ENCODE measurements at regions not wholly inside any gene's neighbourhood (a gene's known extent, or its start where the extent isn't known, plus 50 kb on each side); places are given as distances from the start of the nearest gene placed in this dataset.

DNA sequence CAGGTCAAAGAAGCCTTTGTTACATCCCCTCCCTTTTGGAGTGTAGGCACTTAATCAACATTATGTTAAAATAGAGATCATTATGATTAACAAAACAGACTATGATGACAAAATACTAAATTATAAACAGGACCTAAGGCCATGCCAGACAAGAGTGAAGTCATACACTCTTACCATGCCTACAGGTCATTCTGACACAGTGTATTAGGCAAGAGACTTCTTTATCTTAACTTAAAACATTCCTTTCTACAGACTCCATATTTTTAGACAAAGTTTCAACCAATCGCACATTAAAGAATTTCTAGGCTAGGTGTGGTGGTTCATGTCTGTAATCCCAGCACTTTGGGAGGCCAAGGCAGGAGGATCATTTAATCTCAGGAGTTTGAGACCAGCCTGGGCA, 128.6 kb upstream of the SLC34A2 start:
- H3K4me1 ChIP-seq (ENCODE audit: control insufficient read depth, insufficient read depth, low read length, poor library complexity, severe bottlenecking): no peaks in the 10 kb centered on the region
- WGBS, 2 experiments (ENCODE audit: insufficient coverage in 2 of 2): no CpG with 5 or more reads among the region's 1 CpG
- H3K9me3 ChIP-seq (ENCODE audit: control insufficient read depth, low read length): no peaks in the 10 kb centered on the region
- no peaks in the 10 kb centered on the region for H3K36me3 ChIP-seq (ENCODE audit: control insufficient read depth, insufficient read depth, low read length)
- H3K4me3 ChIP-seq (ENCODE audit: extremely low read depth, insufficient read depth, low read length, poor library complexity, severe bottlenecking): no peak overlapping the region
- H3K27ac ChIP-seq (ENCODE audit: low read depth, low read length, severe bottlenecking): no peak overlapping the region

DNA sequence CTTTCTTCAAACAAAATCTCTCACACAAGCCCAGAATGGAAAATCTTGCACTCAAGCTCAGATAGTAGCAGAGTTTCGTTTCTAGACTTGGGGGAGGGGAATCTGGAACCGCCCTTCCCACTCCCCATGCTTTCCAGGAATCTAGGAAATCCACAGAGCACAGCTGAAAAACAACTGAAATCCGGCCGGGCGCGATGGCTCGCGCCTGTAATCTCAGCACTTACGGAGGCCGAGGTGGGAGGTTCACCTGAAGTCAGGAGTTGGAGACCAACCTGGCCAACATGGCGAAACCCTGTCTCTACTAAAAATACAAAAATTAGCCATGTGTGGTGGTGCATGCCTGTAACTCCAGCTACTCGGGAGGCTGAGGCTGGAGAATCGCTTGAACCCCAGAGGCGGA, 127.3 kb upstream of the SLC34A2 start:
- Histone ChIP-seq H3K4me3 (ENCODE audit: extremely low read depth, insufficient read depth, low read length, poor library complexity, severe bottlenecking) (no peak overlapping the region), H3K36me3 (ENCODE audit: control insufficient read depth, insufficient read depth, low read length) (no peaks in the 10 kb centered on the region), H3K9me3 (ENCODE audit: control insufficient read depth, low read length) (no peaks in the 10 kb centered on the region), H3K27ac (ENCODE audit: low read depth, low read length, severe bottlenecking) (no peak overlapping the region), H3K4me1 (ENCODE audit: control insufficient read depth, insufficient read depth, low read length, poor library complexity, severe bottlenecking) (no peaks in the 10 kb centered on the region)
- 89 to 92% methylated on average over 7 to 14 of the region's 14 CpGs for WGBS, 2 experiments (ENCODE audit: insufficient coverage in 2 of 2)

DNA sequence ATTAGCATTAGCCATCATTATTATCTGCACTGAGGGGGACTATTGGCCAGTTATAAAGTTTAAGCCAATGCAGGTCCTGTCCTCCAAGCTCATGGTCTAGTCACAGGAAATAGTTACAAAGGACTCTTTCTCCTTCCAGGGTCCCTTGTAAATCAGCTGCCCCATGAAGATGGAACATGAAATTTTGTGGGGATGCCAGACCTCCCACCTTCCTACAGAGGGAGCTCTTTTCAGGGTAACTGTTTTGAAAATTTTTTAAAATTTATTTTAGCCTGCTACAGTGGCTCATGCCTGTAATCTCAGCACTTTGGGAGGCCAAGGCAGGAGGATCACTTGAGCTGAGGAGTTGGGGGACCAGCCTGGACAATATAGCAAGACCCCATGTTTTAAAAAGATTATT, 124.4 kb upstream of the SLC34A2 start:
- Histone ChIP-seq H3K4me3 (ENCODE audit: extremely low read depth, insufficient read depth, low read length, poor library complexity, severe bottlenecking) (no peak overlapping the region), H3K27ac (ENCODE audit: low read depth, low read length, severe bottlenecking) (no peak overlapping the region), H3K4me1 (ENCODE audit: control insufficient read depth, insufficient read depth, low read length, poor library complexity, severe bottlenecking) (peaks cover 7% of the 10 kb centered on the region), H3K36me3 (ENCODE audit: control insufficient read depth, insufficient read depth, low read length) (no peaks in the 10 kb centered on the region), H3K9me3 (ENCODE audit: control insufficient read depth, low read length) (no peaks in the 10 kb centered on the region)

DNA sequence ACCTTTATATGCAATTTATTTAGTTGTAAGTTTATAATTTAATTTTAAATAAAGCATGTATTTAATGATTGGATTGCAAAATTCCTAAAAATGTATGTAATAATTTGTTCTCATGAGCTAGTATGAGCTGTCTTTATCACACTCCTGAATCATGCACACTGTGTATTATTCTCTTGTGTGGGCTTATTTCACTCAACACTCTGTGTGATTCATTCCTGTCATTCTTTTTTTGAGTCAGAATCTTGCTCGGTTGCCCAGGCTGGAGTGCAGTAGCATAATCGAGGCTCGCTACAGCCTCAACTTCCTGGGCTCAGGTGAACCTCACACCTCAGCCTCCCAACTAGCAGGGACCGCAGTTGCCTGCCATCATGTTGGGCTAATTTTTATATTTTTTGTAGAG, 123.1 kb upstream of the SLC34A2 start:
- Histone ChIP-seq H3K4me1 (ENCODE audit: control insufficient read depth, insufficient read depth, low read length, poor library complexity, severe bottlenecking) (peaks cover 10% of the 10 kb centered on the region), H3K36me3 (ENCODE audit: control insufficient read depth, insufficient read depth, low read length) (no peaks in the 10 kb centered on the region), H3K27ac (ENCODE audit: low read depth, low read length, severe bottlenecking) (no peak overlapping the region), H3K4me3 (ENCODE audit: extremely low read depth, insufficient read depth, low read length, poor library complexity, severe bottlenecking) (no peak overlapping the region), H3K9me3 (ENCODE audit: control insufficient read depth, low read length) (no peaks in the 10 kb centered on the region)
- 86 to 88% methylated on average over 3 to 4 of the region's 4 CpGs for WGBS, 2 experiments (ENCODE audit: insufficient coverage in 2 of 2)

DNA sequence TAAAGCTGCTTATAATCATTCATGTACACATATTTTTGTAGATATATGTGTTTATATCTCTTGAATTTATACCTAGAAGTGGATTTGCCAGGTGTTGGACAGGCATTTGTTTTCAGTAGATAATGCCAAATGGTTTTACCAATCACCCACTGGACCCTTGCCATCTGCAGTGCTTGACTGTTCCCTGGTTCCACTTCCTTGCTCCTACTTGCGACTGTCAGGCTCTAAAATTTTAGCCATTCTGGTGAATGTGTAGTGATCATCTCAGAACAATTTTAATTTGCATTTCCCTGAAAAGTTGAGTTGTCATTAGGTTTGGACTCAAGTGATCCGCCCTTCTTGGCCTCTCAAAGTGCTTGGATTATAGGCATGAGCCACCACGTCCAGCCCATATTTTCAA, 122.4 kb upstream of the SLC34A2 start:
- H3K27ac ChIP-seq (ENCODE audit: low read depth, low read length, severe bottlenecking): no peak overlapping the region
- H3K9me3 ChIP-seq (ENCODE audit: control insufficient read depth, low read length): no peaks in the 10 kb centered on the region
- no peak overlapping the region for H3K4me3 ChIP-seq (ENCODE audit: extremely low read depth, insufficient read depth, low read length, poor library complexity, severe bottlenecking)
- H3K4me1 ChIP-seq (ENCODE audit: control insufficient read depth, insufficient read depth, low read length, poor library complexity, severe bottlenecking): peaks cover 10% of the 10 kb centered on the region
- no peaks in the 10 kb centered on the region for H3K36me3 ChIP-seq (ENCODE audit: control insufficient read depth, insufficient read depth, low read length)
- no CpG with 5 or more reads among the region's 3 CpGs for WGBS, 2 experiments (ENCODE audit: insufficient coverage in 2 of 2)

DNA sequence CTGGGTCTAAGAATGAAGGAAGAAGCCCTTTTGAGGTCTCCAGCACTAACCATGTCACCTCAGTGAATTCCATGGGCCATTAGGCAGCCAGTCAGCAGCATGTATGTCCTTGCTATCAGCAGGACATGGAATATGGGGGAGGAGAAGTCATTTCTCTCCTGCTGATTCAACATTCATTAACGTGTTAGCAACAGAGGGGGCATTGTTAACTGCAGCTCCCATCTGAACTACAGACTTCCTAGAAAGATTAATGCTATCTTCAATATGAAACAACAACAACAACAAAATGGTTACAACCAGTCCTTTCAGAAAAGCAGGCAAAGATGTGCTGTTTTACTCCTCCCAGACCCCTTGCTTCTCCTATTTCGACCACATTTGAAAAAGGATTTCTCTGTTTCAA, 120.4 kb upstream of the SLC34A2 start:
- H3K9me3 ChIP-seq (ENCODE audit: control insufficient read depth, low read length): no peaks in the 10 kb centered on the region
- no peaks in the 10 kb centered on the region for H3K36me3 ChIP-seq (ENCODE audit: control insufficient read depth, insufficient read depth, low read length)
- 22 to 50% methylated on average over 1 to 2 of the region's 2 CpGs for WGBS, 2 experiments (ENCODE audit: insufficient coverage in 2 of 2)
- peak overlapping the region; percentile 50 for H3K27ac ChIP-seq (ENCODE audit: low read depth, low read length, severe bottlenecking)
- no peak overlapping the region for H3K4me3 ChIP-seq (ENCODE audit: extremely low read depth, insufficient read depth, low read length, poor library complexity, severe bottlenecking)
- peaks cover 10% of the 10 kb centered on the region for H3K4me1 ChIP-seq (ENCODE audit: control insufficient read depth, insufficient read depth, low read length, poor library complexity, severe bottlenecking)

DNA sequence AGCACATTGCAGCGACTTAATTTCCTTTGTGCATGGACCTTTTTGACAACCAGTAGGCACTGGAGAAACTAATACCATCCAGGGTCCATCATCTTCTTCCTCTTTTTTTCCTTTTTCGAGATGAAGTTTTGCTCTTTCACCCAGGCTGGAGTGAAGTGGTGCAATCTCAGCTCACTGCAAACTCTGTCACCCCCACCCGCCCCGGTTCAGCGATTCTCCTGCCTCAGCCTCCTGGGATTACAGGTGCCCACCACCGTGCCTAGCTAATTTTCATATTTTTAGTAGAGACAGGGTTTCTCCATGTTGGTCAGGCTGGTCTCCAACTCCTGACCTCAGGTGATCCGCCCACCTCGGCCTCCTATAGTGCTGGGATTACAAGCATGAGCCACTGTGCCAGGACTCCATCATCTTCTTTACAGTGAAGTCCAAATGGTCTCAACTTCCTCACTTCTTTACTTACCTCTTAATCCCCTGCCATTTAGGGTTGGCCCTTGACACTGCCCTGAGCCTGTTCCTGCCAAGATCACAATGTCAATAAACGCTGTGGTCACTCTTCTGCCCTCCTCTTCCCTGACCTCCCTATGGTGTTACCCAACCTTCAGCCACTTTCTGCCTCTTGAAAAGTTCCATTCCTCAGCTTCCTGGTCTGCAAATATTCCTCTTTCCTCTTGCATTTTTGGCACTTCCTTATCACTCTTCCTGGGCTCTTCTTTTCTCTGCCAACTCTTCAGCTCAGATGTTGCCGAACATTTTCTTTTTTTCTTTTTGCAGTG, 119.8 kb upstream of the SLC34A2 start:
- 69 to 82% methylated on average over 8 to 9 of the region's 10 CpGs for WGBS, 2 experiments (ENCODE audit: insufficient coverage in 2 of 2)

DNA sequence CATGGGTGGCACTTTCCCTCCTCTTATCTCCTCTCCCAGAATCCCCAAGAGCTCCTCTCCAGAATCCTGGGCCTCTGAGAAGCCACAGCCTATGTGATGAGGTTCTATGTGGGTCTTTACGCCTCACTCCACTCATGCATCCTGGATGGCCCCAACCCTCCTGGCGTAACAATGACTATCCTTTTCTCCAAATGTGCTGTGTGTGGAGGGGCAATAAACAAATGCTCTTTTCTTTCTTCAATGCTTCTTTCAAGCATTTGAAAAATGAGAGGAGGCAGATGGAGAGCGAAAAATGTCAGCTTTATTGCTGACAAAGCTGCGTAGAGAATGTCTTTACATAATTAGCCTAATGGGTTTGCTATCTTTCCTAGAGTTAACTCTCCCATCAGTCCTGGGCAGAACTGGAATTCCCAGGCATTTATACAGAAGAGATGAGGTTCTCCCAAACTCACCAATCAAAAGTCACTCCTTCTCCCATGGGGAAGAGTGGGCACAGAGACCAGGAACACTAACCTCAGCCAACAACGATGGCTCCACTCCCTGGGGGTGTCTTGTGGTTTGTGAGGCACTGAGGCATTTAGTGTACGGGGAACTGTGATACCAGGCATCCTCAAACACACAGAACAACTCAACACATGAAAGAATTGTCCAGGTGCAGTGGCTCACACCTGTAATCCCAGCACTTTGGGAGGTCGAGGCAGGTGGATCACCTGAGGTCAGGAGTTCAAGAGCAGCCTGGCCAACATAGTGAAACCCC, 118.9 kb upstream of the SLC34A2 start:
- Histone ChIP-seq H3K27ac (ENCODE audit: low read depth, low read length, severe bottlenecking) (no peak overlapping the region), H3K36me3 (ENCODE audit: control insufficient read depth, insufficient read depth, low read length) (no peaks in the 10 kb centered on the region), H3K4me3 (ENCODE audit: extremely low read depth, insufficient read depth, low read length, poor library complexity, severe bottlenecking) (no peak overlapping the region), H3K4me1 (ENCODE audit: control insufficient read depth, insufficient read depth, low read length, poor library complexity, severe bottlenecking) (peaks cover 10% of the 10 kb centered on the region), H3K9me3 (ENCODE audit: control insufficient read depth, low read length) (no peaks in the 10 kb centered on the region)
- 86 to 93% methylated on average over 1 to 2 of the region's 7 CpGs for WGBS, 2 experiments (ENCODE audit: insufficient coverage in 2 of 2)

More for the DNA sequence above, 119.8 kb upstream of the SLC34A2 start:
- peak overlapping the region; percentile 50 for H3K27ac ChIP-seq (ENCODE audit: low read depth, low read length, severe bottlenecking)
- H3K36me3 ChIP-seq (ENCODE audit: control insufficient read depth, insufficient read depth, low read length): no peaks in the 10 kb centered on the region
- peaks cover 10% of the 10 kb centered on the region for H3K4me1 ChIP-seq (ENCODE audit: control insufficient read depth, insufficient read depth, low read length, poor library complexity, severe bottlenecking)
- no peaks in the 10 kb centered on the region for H3K9me3 ChIP-seq (ENCODE audit: control insufficient read depth, low read length)
- H3K4me3 ChIP-seq (ENCODE audit: extremely low read depth, insufficient read depth, low read length, poor library complexity, severe bottlenecking): no peak overlapping the region

DNA sequence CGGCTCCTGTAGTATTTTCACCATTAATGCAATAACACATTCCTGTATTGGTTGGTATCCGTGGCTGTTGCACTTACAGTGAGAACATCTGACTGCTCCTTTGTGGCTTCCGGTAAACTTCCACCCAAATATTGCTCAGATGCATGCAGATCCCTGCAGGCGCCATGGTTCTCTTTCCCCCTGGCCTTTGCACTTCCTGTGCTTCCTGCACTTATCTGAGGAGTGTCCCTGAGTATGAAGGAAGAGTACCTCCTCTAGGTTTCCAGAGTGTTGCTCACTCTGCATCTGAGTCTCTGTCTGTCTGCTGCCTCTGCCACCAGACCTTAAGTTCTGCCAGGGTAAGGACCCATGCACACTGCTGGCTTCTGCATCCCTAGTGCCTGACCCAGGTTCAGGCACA, 117.2 kb upstream of the SLC34A2 start:
- Histone ChIP-seq H3K4me3 (ENCODE audit: extremely low read depth, insufficient read depth, low read length, poor library complexity, severe bottlenecking) (no peak overlapping the region), H3K4me1 (ENCODE audit: control insufficient read depth, insufficient read depth, low read length, poor library complexity, severe bottlenecking) (peaks cover 10% of the 10 kb centered on the region), H3K27ac (ENCODE audit: low read depth, low read length, severe bottlenecking) (no peak overlapping the region), H3K9me3 (ENCODE audit: control insufficient read depth, low read length) (no peaks in the 10 kb centered on the region), H3K36me3 (ENCODE audit: control insufficient read depth, insufficient read depth, low read length) (no peaks in the 10 kb centered on the region)
- WGBS, 2 experiments (ENCODE audit: insufficient coverage in 2 of 2): 86 to 91% methylated on average over 2 to 3 of the region's 4 CpGs

DNA sequence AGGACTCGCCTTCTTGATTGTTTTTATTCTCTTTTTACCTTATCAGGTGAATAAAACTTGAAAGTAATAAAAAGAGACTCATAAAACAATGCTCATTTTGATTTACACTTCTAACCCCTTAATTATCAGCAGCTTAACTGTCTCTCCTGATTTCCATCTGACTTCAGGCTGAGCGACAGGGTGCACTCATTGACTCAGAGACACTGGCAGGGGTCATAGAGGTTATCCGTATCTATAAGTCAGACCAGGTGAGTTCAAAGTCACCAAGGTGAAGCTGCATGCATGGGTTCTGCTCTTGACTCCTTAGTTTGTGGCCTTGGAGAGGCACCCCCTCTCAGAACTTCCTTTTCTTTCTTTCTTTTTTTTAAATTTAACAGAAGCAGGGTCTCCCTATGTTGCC, 116.4 kb upstream of the SLC34A2 start:
- Histone ChIP-seq H3K4me1 (ENCODE audit: control insufficient read depth, insufficient read depth, low read length, poor library complexity, severe bottlenecking) (peaks cover 10% of the 10 kb centered on the region), H3K4me3 (ENCODE audit: extremely low read depth, insufficient read depth, low read length, poor library complexity, severe bottlenecking) (no peak overlapping the region), H3K27ac (ENCODE audit: low read depth, low read length, severe bottlenecking) (no peak overlapping the region), H3K9me3 (ENCODE audit: control insufficient read depth, low read length) (no peaks in the 10 kb centered on the region), H3K36me3 (ENCODE audit: control insufficient read depth, insufficient read depth, low read length) (no peaks in the 10 kb centered on the region)
- WGBS, 2 experiments (ENCODE audit: insufficient coverage in 2 of 2): 83 to 87% methylated on average over 2 of the region's 3 CpGs

DNA sequence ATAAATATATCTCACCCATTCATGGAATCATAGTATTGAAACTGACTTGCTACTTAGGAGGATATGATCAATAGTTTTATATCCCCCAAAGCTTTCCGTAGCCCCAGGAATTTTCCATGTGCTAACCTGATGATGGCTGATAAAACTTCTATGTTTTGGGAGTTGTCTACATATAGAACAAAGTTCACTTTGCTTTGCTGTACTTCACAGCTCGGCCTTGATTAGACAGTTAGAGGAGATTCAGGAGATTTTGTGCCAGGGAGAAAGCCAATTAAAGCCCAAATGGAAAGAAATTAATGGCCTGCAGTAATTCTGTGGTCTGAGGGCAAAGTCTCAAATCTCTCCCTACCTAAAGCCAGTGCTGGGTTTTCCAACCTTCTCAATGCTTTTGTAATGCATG, 114.9 kb upstream of the SLC34A2 start:
- no peak overlapping the region for H3K27ac ChIP-seq (ENCODE audit: low read depth, low read length, severe bottlenecking)
- 100% methylated on average over 1 of the region's 2 CpGs; no CpG with 5 or more reads in 1 of the 2 experiments for WGBS, 2 experiments (ENCODE audit: insufficient coverage in 2 of 2)
- no peaks in the 10 kb centered on the region for H3K36me3 ChIP-seq (ENCODE audit: control insufficient read depth, insufficient read depth, low read length)
- peaks cover 3% of the 10 kb centered on the region for H3K4me1 ChIP-seq (ENCODE audit: control insufficient read depth, insufficient read depth, low read length, poor library complexity, severe bottlenecking)
- H3K9me3 ChIP-seq (ENCODE audit: control insufficient read depth, low read length): no peaks in the 10 kb centered on the region
- no peak overlapping the region for H3K4me3 ChIP-seq (ENCODE audit: extremely low read depth, insufficient read depth, low read length, poor library complexity, severe bottlenecking)

Data from mesodermal cell (in vitro differentiated cells).